Neural crest cell (in vitro differentiated cells): ENCODE measurements at regions not wholly inside any gene's neighbourhood (a gene's known extent, or its start where the extent isn't known, plus 50 kb on each side); places are given as distances from the start of the nearest gene placed in this dataset.

ENCODE experiments used
- DNase-seq: peaks from one replicate; pipeline ENCODE4 v3.0.0; 2021; ENCODE audit warnings: low read depth, mixed read lengths, low spot score
- H3K27ac Mint-ChIP-seq: one replicate; pipeline ENCODE4 v1.8.0; 2021; ENCODE audit warnings: mild to moderate bottlenecking, mixed read lengths; ENCODE audit not compliant: unreplicated experiment
- H3K27me3 Mint-ChIP-seq: 2 replicates; pipeline ENCODE4 v1.8.0; 2021; ENCODE audit warnings: low read depth, mild to moderate bottlenecking, mixed read lengths
- H3K36me3 Mint-ChIP-seq: 2 replicates; pipeline ENCODE4 v1.8.0; 2021; ENCODE audit warnings: low read depth, mild to moderate bottlenecking, mixed read lengths
- H3K4me1 Mint-ChIP-seq: 2 replicates; pipeline ENCODE4 v1.8.0; 2021; ENCODE audit warnings: mixed read lengths
- H3K4me3 Mint-ChIP-seq: one replicate; pipeline ENCODE4 v1.8.0; 2021; ENCODE audit warnings: mild to moderate bottlenecking, mixed read lengths
- H3K9me3 Mint-ChIP-seq: 2 replicates; pipeline ENCODE4 v1.8.0; 2021; ENCODE audit warnings: mixed read lengths
- CTCF ChIP-seq: fragments of 200-600 bp; sonication (generic); conservative IDR thresholded peaks from 2 replicates; pipeline ENCODE4 v1.5.0; 2021; ENCODE audit warnings: antibody characterized with exemption, mild to moderate bottlenecking

GRCh38 chr19:32189956-32190706 lies 155.3 kb upstream of the ZNF507 start:
- Mint-ChIP-seq H3K27me3 (peaks cover 49% of the 10 kb centered on the region), H3K27ac (no peak overlapping the region), H3K4me1 (no peaks in the 10 kb centered on the region), H3K36me3 (no peaks in the 10 kb centered on the region), H3K4me3 (no peak overlapping the region), H3K9me3 (no peaks in the 10 kb centered on the region)
- no peak for DNase-seq
- no peak for TF ChIP-seq CTCF

- TF ChIP-seq CTCF, result no peak
- Mint-ChIP-seq H3K27me3 (peaks cover 50% of the 10 kb centered on the region), H3K9me3 (no peaks in the 10 kb centered on the region), H3K4me3 (no peak overlapping the region), H3K27ac (no peak overlapping the region), H3K36me3 (no peaks in the 10 kb centered on the region), H3K4me1 (no peaks in the 10 kb centered on the region)
- no peak for DNase-seq
These were observed 153.5 kb upstream of the ZNF507 start for GRCh38 chr19:32191921-32192320.

- H3K9me3 Mint-ChIP-seq, result no peaks in the 10 kb centered on the region
- no peak for DNase-seq
- H3K4me1 Mint-ChIP-seq, result no peaks in the 10 kb centered on the region
- peaks cover 22% of the 10 kb centered on the region for H3K27me3 Mint-ChIP-seq
- H3K36me3 Mint-ChIP-seq, result no peaks in the 10 kb centered on the region
- no peak overlapping the region for H3K4me3 Mint-ChIP-seq
- TF ChIP-seq CTCF, result no peak
- H3K27ac Mint-ChIP-seq, result no peak overlapping the region
These were observed 149.5 kb upstream of the ZNF507 start for GRCh38 chr19:32195706-32196610.

GRCh38 chr19:32196690-32197420 lies 148.6 kb upstream of the ZNF507 start:
- H3K4me3 Mint-ChIP-seq, result no peak overlapping the region
- DNase-seq, result no peak
- H3K4me1 Mint-ChIP-seq, result no peaks in the 10 kb centered on the region
- no peak for TF ChIP-seq CTCF
- no peaks in the 10 kb centered on the region for H3K9me3 Mint-ChIP-seq
- no peak overlapping the region for H3K27ac Mint-ChIP-seq
- H3K27me3 Mint-ChIP-seq, result peaks cover 17% of the 10 kb centered on the region
- H3K36me3 Mint-ChIP-seq, result no peaks in the 10 kb centered on the region
